ENCODE measurements at regions not wholly inside any gene's neighbourhood (a gene's known extent, or its start where the extent isn't known, plus 50 kb on each side); places are given as distances from the start of the nearest gene placed in this dataset.

- Histone ChIP-seq H3K4me3 (ENCODE audit: extremely low read depth in 1 of 4, insufficient read depth in 2 of 4, low read depth in 3 of 4, low read length in 4 of 4) (no peak overlapping the region), H3K27ac (ENCODE audit: low read depth, low read length) (no peak overlapping the region), H2BK20ac (ENCODE audit: low read length) (no peak overlapping the region), H4K8ac (ENCODE audit: extremely low read depth, insufficient read depth, low read length) (no peak overlapping the region), H2BK15ac (ENCODE audit: low read length) (no peak overlapping the region), H2BK120ac (replicated peaks; ENCODE audit: low read depth, low read length) (no peak overlapping the region), H3K4ac (replicated peaks; ENCODE audit: insufficient read length, low read depth, low read length) (no peak overlapping the region), H3K18ac (ENCODE audit: extremely low read depth, low read length) (no peak overlapping the region), H3K36me3 (ENCODE audit: control insufficient read depth in 2 of 4, insufficient read depth in 4 of 4, low read length in 3 of 4) (no peaks in the 10 kb centered on the region), H2AK5ac (ENCODE audit: low read depth, low read length) (no peak overlapping the region), H3K27me3 (replicated peaks in 1 of 4; ENCODE audit: control insufficient read depth in 3 of 4, extremely low read depth in 1 of 4, insufficient read depth in 3 of 4, low read length in 3 of 4) (no peaks in the 10 kb centered on the region), H3K23ac (ENCODE audit: insufficient read length) (no peak overlapping the region), H3K9ac (replicated peaks in 1 of 4; ENCODE audit: extremely low read depth in 1 of 4, low read depth in 3 of 4, low read length in 3 of 4) (no peak overlapping the region), H3K9me3 (ENCODE audit: insufficient read depth in 2 of 2, low read depth in 1 of 2, low read length in 1 of 2) (no peaks in the 10 kb centered on the region), H4K20me1 (replicated peaks in 1 of 2; ENCODE audit: control insufficient read depth in 1 of 2, insufficient read depth in 2 of 2, low read length in 2 of 2) (no peaks in the 10 kb centered on the region), H3K4me2 (ENCODE audit: insufficient read depth in 1 of 2, low read depth in 2 of 2, low read length in 2 of 2) (no peak overlapping the region), H3K79me1 (ENCODE audit: low read depth, low read length) (no peaks in the 10 kb centered on the region), H3K23me2 (ENCODE audit: low read depth, low read length) (no peaks in the 10 kb centered on the region), H3K79me2 (ENCODE audit: control insufficient read depth in 1 of 2, insufficient read depth in 2 of 2, low read length in 2 of 2) (no peaks in the 10 kb centered on the region), H2AFZ (ENCODE audit: low read length) (no peak overlapping the region), H4K91ac (replicated peaks; ENCODE audit: insufficient read length, low read length) (no peak overlapping the region), H3K4me1 (replicated peaks in 1 of 4; ENCODE audit: control insufficient read depth in 3 of 4, insufficient read depth in 4 of 4, low read length in 3 of 4) (no peaks in the 10 kb centered on the region), H4K5ac (ENCODE audit: insufficient read length, low read depth, low read length) (no peak overlapping the region), H3K14ac (ENCODE audit: insufficient read length) (no peak overlapping the region), H2BK5ac (ENCODE audit: low read depth, low read length) (no peak overlapping the region), H3K56ac (replicated peaks; ENCODE audit: insufficient read length, low read depth, low read length) (no peak overlapping the region), H2BK12ac (ENCODE audit: low read depth, low read length) (no peak overlapping the region)
- POLR2A ChIA-PET (ENCODE audit: partially characterized antibody): no interaction called here
- CTCF ChIA-PET (ENCODE audit: partially characterized antibody): interaction anchor here (1.0 kb wide), 1 partner anchor 16 kb away, joined by 4 read pairs; no protein-coding TSS in a partner anchor
- FAIRE-seq (no peak), DNase-seq (ENCODE audit: low read depth in 1 of 2, low spot score in 2 of 2) (no peak)
- WGBS, 2 experiments (ENCODE audit: extremely low coverage in 1 of 2, insufficient coverage in 1 of 2, insufficient read length in 1 of 2, insufficient replicate concordance in 2 of 2, low coverage in 1 of 2, low lambda C conversion rate in 2 of 2, missing lambda C conversion rate in 1 of 2): 87% methylated on average over 2 of the region's 3 CpGs; no CpG with 5 or more reads in 1 of the 2 experiments
- TF ChIP-seq MAFK (IDR thresholded peaks at IDR 0.05; ENCODE audit: low read depth, low read length) (no peak), GABPA (IDR thresholded peaks at IDR 0.05; ENCODE audit: borderline replicate concordance, insufficient read depth, low read length) (no peak), CTCF (IDR thresholded peaks at IDR 0.05; ENCODE audit: control extremely low read depth in 1 of 3, insufficient read depth in 1 of 3, low read depth in 1 of 3, low read length in 3 of 3) (no peak), NANOG (IDR thresholded peaks at IDR 0.05; ENCODE audit: insufficient read depth, low read depth, low read length, poor library complexity, severe bottlenecking) (no peak), CHD1 (IDR thresholded peaks at IDR 0.05; ENCODE audit: low read depth, low read length) (no peak), POLR2AphosphoS5 (IDR thresholded peaks at IDR 0.05; ENCODE audit: low read depth, low read length) (no peak)
Observed at GRCh38 chr4:159779716-159780115, 676.8 kb downstream of the RAPGEF2 start.

All from H1 (cell line).